ENCODE measurements at regions not wholly inside any gene's neighbourhood (a gene's known extent, or its start where the extent isn't known, plus 50 kb on each side); places are given as distances from the start of the nearest gene placed in this dataset.

GRCh38 chr22:48689206-48689605 lies 1138.5 kb downstream of the BRD1 start:
- DNase-seq (ENCODE audit: low read depth in 4 of 4, low spot score in 3 of 4), result no peak

GRCh38 chr22:48688366-48688765 lies 1139.3 kb downstream of the BRD1 start:
- DNase-seq (ENCODE audit: low read depth in 4 of 4, low spot score in 3 of 4), result no peak

- no peak for DNase-seq (ENCODE audit: low read depth in 4 of 4, low spot score in 3 of 4)
Observed at GRCh38 chr22:48687606-48688005, 1140.1 kb downstream of the BRD1 start.

- no peak for DNase-seq (ENCODE audit: low read depth in 4 of 4, low spot score in 3 of 4)
Observed at GRCh38 chr22:48686694-48687302, 1140.9 kb downstream of the BRD1 start.

- DNase-seq (ENCODE audit: low read depth in 4 of 4, low spot score in 3 of 4), result no peak
Observed at GRCh38 chr22:48685767-48686166, 1141.9 kb downstream of the BRD1 start.

GRCh38 chr22:48683640-48684039 lies 1144.0 kb downstream of the BRD1 start:
- no peak for DNase-seq (ENCODE audit: low read depth in 4 of 4, low spot score in 3 of 4)

GRCh38 chr22:48682504-48682903 lies 1145.2 kb downstream of the BRD1 start:
- no peak for DNase-seq (ENCODE audit: low read depth in 4 of 4, low spot score in 3 of 4)

GRCh38 chr22:48680601-48681000 lies 1147.1 kb downstream of the BRD1 start:
- DNase-seq (ENCODE audit: low read depth in 4 of 4, low spot score in 3 of 4), result no peak

GRCh38 chr22:48679656-48680555 lies 1147.8 kb downstream of the BRD1 start:
- no peak for DNase-seq (ENCODE audit: low read depth in 4 of 4, low spot score in 3 of 4)

GRCh38 chr22:48678171-48679135 lies 1149.2 kb downstream of the BRD1 start:
- no peak for DNase-seq (ENCODE audit: low read depth in 4 of 4, low spot score in 3 of 4)

- no peak for DNase-seq (ENCODE audit: low read depth in 4 of 4, low spot score in 3 of 4)
Observed at GRCh38 chr22:48677621-48678020, 1150.1 kb downstream of the BRD1 start.

- no peak for DNase-seq (ENCODE audit: low read depth in 4 of 4, low spot score in 3 of 4)
Observed at GRCh38 chr22:48677168-48677520, 1150.5 kb downstream of the BRD1 start.

GRCh38 chr22:48676266-48677167 lies 1151.2 kb downstream of the BRD1 start:
- no peak for DNase-seq (ENCODE audit: low read depth in 4 of 4, low spot score in 3 of 4)

- DNase-seq (ENCODE audit: low read depth in 4 of 4, low spot score in 3 of 4), result no peak
Observed at GRCh38 chr22:48675830-48676145, 1151.9 kb downstream of the BRD1 start.

GRCh38 chr22:48675141-48675829 lies 1152.4 kb downstream of the BRD1 start:
- DNase-seq (ENCODE audit: low read depth in 4 of 4, low spot score in 3 of 4), result no peak

GRCh38 chr22:48673806-48674500 lies 1153.7 kb downstream of the BRD1 start:
- DNase-seq (ENCODE audit: low read depth in 4 of 4, low spot score in 3 of 4), result no peak

- no peak for DNase-seq (ENCODE audit: low read depth in 4 of 4, low spot score in 3 of 4)
Observed at GRCh38 chr22:48672387-48672786, 1155.3 kb downstream of the BRD1 start.

GRCh38 chr22:48670731-48671130 lies 1156.9 kb downstream of the BRD1 start:
- DNase-seq (ENCODE audit: low read depth in 4 of 4, low spot score in 3 of 4), result no peak
